Transverse colon (tissue), 4 donors: ENCODE measurements at regions not wholly inside any gene's neighbourhood (a gene's known extent, or its start where the extent isn't known, plus 50 kb on each side); places are given as distances from the start of the nearest gene placed in this dataset.

ENCODE experiments used
- CTCF ChIP-seq, 5 experiments: fragments of 200-600 bp in 3 of 5; fragments of 450-650 bp in 2 of 5; sonication (generic) in 3 of 5; IDR thresholded peaks; 1 replicate in 2 of 5; 2 replicates in 3 of 5; pipeline ENCODE4 v1.5.1; 2016 to 2017; ENCODE audit warnings: antibody characterized with exemption in 5 of 5, inconsistent platforms in 3 of 5, mild to moderate bottlenecking in 2 of 5, moderate library complexity in 1 of 5
- EP300 ChIP-seq: sonication (generic); formaldehyde crosslinking; IDR thresholded peaks from one replicate; pipeline ENCODE4 v1.6.1; 2017; ENCODE audit warnings: antibody characterized with exemption, low read depth
- POLR2A ChIP-seq: fragments of 450-650 bp; IDR thresholded peaks from one replicate; pipeline ENCODE4 v1.6.1; 2016; ENCODE audit warnings: antibody characterized with exemption, mild to moderate bottlenecking, moderate library complexity
- POLR2AphosphoS5 ChIP-seq, 3 donors: sonication (generic); formaldehyde crosslinking; IDR thresholded peaks; one replicate each; pipeline ENCODE4 v1.6.1; 2016; ENCODE audit warnings: antibody characterized with exemption in 3 of 3

GRCh38 chr11:80826808-80827207, 1386.0 kb upstream of the TENM4 start:
- TF ChIP-seq CTCF (IDR thresholded peaks at IDR 0.05), result no peak
- no peak for TF ChIP-seq POLR2AphosphoS5 (IDR thresholded peaks at IDR 0.05)
- no peak for TF ChIP-seq POLR2A
- no peak for TF ChIP-seq EP300
